Activated T-cell treated with anti-CD3 and anti-CD28 coated beads, Interleukin-2, amount 50 U/mL, for 48 hours (primary cell): ENCODE measurements at regions not wholly inside any gene's neighbourhood (a gene's known extent, or its start where the extent isn't known, plus 50 kb on each side); places are given as distances from the start of the nearest gene placed in this dataset.

Experiments used
- DNase-seq, 2 experiments: peaks; one replicate each; pipeline ENCODE4 v3.0.0-alpha.2; 2020

DNA sequence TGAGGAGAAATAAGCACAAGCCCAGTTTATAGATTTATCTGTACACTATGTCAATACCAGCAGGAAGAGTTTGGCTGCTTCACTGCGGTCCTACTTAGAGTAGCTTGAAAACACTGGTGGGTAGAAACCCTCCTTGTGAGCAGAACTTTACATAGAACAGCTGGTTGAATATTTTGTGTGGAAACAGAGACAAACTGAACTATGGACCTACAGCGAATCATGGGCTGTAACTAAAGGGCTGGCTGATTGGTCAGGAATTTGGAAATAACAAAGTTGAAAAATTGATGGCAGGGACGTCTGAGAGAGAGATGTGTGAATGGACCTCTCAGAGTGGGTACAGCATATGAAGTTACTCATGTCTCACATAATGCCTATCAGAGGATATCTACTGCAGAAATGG is 392.5 kb downstream of the MAN2A1 start:
- DNase-seq, result no peak

DNA sequence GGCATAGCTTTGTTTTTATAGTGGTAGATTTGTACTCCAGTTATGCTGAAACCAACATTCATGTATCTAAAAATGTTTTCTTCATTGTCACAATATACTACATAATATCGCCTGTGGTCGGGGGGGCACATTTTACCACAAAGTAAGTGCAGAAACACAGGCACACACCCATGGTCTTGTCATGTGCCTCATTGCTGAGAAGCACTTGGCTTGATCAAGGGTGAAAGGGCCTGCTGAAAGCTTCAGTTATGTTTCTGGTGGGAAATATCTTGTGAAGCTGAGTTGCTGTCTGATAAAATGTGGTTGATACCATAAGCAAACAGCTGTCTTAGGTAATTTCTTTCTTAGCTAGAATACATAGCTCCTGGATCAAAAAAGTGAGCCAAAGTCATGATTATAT is 393.1 kb downstream of the MAN2A1 start:
- DNase-seq, result no peak

DNA sequence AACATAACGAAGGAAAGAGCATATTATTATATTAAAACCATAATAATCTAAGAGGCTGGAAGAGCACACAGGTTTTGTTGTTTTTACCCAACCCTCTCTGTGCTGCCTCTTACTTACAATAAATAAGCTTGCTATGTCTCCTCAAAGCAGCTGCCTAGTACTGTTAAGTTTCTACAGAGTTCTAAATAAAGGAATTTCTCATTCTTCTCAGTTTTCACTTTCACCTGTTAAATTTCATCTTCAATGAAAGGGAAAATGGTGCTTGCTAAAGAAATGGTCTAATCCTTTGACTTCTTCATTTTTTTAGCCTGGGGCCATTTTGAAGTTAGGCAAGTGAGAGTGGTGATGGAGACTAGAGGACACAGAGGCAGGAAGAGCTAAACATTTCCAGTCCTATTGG is 396.1 kb downstream of the MAN2A1 start:
- no peak for DNase-seq

GRCh38 chr5:110086658-110087388 is 397.1 kb downstream of the MAN2A1 start:
- DNase-seq, result peak; percentile 41 to 60

DNA sequence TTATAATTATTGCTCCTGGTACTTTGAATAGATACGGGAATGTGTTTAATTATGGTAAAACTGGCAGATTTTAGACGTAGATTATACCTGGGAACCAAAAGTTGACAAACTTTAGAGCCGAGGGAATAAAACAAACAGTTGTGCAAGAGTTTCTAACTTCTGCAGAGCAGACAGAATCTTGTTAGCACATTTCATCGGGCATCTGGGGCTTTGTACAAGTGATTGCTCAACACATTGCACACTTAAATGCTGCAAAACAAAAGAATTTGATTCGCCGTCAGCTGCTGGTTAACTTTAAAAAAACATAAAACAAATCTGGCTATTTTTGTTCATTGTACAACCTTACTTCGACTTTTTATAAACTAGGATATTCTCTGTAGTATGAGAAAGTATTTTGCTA is 398.1 kb downstream of the MAN2A1 start:
- no peak for DNase-seq

DNA sequence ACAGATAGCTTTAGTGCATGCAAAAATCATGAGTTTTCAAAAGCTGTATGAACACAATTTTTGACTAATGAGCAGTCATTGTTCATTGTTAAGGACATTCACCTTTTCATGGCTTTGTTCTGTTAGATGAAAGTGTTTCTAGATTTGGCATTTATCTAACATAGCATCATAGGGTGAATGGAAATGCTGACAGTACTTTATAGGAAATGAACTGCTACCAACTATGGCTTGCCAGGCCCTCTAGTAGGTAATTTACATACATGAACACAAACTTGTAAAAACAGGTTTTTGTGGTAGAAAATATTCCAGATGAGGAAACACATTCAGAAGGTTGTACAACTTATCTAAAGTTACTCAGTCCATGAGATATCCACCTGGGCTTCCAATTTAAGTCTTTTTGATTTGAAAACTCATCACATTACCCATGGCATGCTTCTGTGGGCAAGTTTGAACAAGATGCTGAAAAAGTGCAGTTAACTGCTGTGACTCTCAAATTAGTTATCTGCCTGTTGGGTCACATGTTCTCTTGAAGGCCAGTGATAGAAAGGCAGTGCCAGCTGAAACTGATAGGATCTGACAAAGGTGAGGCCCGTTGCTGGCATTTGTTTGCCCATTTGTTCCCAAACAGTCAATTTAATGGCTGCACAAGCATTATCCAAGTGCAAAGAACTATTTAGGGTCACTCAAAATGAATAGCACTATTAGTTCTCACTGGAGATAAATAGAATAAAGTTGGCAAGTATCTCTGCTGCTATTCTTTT is 399.1 kb downstream of the MAN2A1 start:
- no peak for DNase-seq

DNA sequence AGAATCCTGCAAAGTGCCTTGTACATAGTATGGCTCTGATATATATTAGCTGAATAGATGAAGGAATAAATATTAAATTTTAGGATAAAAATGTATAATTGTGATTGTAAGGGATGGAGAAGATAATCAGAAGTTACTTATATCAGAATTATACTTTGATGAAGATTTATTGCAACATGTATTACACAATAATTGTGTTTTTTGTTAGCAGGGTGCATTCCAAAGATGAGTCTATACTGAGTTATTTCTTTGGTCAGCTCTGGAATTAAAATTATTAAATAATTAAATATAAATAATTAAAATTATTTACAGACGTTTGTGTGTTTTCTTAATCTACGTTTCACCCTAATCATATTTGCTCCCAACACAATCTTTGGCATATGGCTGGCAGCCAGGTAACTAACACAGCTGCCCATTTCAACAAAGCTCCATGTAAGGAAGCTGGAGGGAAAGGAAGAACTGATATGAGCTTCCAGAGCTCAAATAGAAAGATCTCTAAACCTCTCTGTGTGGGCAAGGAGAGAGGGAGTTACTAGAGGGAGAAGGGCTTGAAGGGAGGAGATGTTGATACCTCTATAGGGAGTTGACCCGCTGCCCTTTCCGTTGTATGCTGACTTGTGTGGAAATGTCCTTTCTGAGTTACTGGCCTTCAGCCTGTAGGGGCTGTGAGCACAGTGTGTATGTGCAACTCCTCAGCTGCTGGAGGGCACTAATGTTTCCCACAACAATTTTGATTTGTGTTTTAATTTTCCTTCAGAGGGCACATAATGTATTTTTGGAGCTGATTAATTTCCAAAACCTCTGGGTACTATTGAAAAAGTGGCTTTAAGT is 403.4 kb downstream of the MAN2A1 start:
- DNase-seq, result no peak

DNA sequence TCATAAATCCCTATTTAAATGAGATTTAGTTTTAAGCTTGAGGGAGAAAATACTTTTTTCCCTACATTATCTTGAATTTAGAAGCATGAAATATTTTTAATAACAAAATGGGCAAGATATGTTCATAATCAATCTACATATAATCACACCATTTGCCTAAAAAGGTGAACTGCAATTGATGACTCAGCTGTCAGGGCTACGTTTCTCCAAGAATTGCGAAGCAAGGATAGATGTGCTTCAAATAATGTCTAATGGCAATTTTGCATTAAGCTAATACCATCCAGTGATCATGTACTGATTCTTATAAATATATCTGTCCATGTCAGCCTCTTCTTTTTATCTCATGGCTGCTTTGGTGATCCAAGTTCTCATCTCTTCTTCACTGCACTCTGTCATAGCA is 404.4 kb downstream of the MAN2A1 start:
- no peak for DNase-seq

DNA sequence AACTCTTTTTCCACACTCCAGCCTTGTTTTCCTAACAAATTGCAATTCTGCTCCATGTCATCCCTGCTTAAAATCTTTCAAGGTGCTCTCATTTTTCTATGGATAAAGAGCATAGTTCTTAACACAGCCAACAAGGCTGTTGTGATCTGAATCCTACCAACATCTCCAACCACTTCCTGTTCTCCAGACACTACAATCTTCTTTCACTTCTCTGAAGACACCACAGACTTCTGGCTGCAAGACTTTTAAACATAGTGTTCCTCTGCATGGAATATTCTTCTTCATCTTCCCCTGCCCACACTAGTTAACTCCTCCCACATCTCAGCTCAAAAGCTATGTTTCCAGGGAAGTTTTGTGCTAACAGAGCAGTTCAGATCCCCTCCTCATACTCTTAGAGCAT is 404.8 kb downstream of the MAN2A1 start:
- no peak for DNase-seq

GRCh38 chr5:110096419-110096818 is 406.7 kb downstream of the MAN2A1 start:
- DNase-seq, result no peak

DNA sequence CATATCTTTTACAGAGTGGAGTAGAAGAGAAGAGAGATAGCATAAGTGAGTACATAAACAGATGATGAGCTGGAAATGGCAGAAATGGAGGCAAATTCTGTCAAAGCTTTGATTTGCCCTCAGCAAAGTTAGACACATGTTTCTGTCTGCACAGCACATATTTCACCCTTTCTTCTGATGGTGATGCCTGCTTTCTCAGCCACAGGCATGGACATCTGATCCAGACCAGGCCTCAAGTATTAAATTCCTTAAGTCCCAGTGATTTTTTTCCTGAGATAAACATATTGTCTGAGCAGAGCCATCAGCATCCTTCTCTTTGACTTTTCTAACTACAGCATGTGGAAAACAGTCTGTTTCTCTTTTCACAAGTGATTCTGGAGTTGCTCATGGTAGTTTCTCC is 409.8 kb downstream of the MAN2A1 start:
- no peak for DNase-seq

- no peak for DNase-seq
Observed at GRCh38 chr5:110103081-110103480, 413.4 kb downstream of the MAN2A1 start.

GRCh38 chr5:110104060-110104725 is 414.5 kb downstream of the MAN2A1 start:
- no peak for DNase-seq

GRCh38 chr5:110104726-110105669 is 415.3 kb downstream of the MAN2A1 start:
- no peak for DNase-seq

DNA sequence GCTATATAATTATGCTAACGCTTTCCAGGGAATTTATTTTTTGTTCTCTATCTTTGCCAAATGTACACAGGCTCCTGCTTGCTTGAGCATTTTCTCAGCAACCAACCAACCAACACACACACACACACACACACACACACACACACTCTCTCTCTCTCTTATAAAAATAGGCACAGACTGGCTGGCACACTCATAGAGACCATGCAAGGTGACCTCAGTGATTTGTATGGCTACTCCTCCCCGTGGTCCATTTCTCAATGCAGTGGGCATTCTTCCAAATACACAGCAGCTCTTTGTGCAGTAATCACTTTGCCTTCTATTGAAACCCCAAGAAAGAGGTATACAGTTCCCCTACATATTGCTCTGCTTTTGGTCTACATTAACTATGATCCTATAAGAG is 416.0 kb downstream of the MAN2A1 start:
- DNase-seq, result no peak

- DNase-seq, result no peak
Observed at GRCh38 chr5:110106750-110107149, 417.0 kb downstream of the MAN2A1 start.

- no peak for DNase-seq
Observed at GRCh38 chr5:110108520-110108919, 418.8 kb downstream of the MAN2A1 start.

GRCh38 chr5:110109667-110110066 is 419.9 kb downstream of the MAN2A1 start:
- DNase-seq, result no peak

GRCh38 chr5:110112348-110112747 is 422.6 kb downstream of the MAN2A1 start:
- DNase-seq, result no peak

GRCh38 chr5:110115503-110115902 is 425.8 kb downstream of the MAN2A1 start:
- no peak for DNase-seq

- DNase-seq, result no peak
Observed at GRCh38 chr5:110116539-110116938, 426.8 kb downstream of the MAN2A1 start.
